H9 (cell line): ENCODE measurements at regions not wholly inside any gene's neighbourhood (a gene's known extent, or its start where the extent isn't known, plus 50 kb on each side); places are given as distances from the start of the nearest gene placed in this dataset.
A peak's percentile ranks its signal among the peaks of the same experiment; 100 is the strongest.

ENCODE experiments used
- DNase-seq: peaks from one replicate; pipeline ENCODE4 v3.0.0-alpha.2; 2017
- H2AFZ ChIP-seq: one replicate; pipeline ENCODE4 v1.6.1; 2013; ENCODE audit warnings: mild to moderate bottlenecking, low read length, control low read depth, moderate library complexity
- H2AK5ac ChIP-seq: 2 replicates; pipeline ENCODE4 v1.6.1; 2013; ENCODE audit warnings: low read length, control low read depth, mixed read lengths; ENCODE audit not compliant: insufficient read length
- H2BK120ac ChIP-seq: one replicate; pipeline ENCODE4 v1.6.1; 2013; ENCODE audit warnings: low read depth, mild to moderate bottlenecking, low read length, control low read depth, inconsistent platforms; ENCODE audit not compliant: poor library complexity, severe bottlenecking
- H2BK12ac ChIP-seq: 2 replicates; pipeline ENCODE4 v1.6.1; 2013; ENCODE audit warnings: low read length, control low read depth, mixed read lengths, low read depth; ENCODE audit not compliant: insufficient read length
- H2BK15ac ChIP-seq: 2 replicates; pipeline ENCODE4 v1.6.1; 2013; ENCODE audit warnings: low read depth, low read length, control low read depth
- H2BK20ac ChIP-seq: one replicate; pipeline ENCODE4 v1.6.1; 2013; ENCODE audit warnings: low read depth, mild to moderate bottlenecking, low read length, control low read depth, inconsistent platforms; ENCODE audit not compliant: poor library complexity, severe bottlenecking
- H2BK5ac ChIP-seq: 2 replicates; pipeline ENCODE4 v1.6.1; 2013; ENCODE audit warnings: low read length, control low read depth, mixed read lengths; ENCODE audit not compliant: insufficient read length
- H3K14ac ChIP-seq: 2 replicates; pipeline ENCODE4 v1.6.1; 2013; ENCODE audit warnings: low read length, control low read depth; ENCODE audit not compliant: insufficient read depth
- H3K18ac ChIP-seq: 2 replicates; pipeline ENCODE4 v1.6.1; 2013; ENCODE audit warnings: low read depth, mild to moderate bottlenecking, mixed read lengths, low read length, control low read depth; ENCODE audit not compliant: insufficient read length
- H3K23ac ChIP-seq: 2 replicates; pipeline ENCODE4 v1.6.1; 2013; ENCODE audit warnings: low read length, control low read depth, mixed read lengths, low read depth; ENCODE audit not compliant: insufficient read length
- H3K23me2 ChIP-seq: 2 replicates; pipeline ENCODE4 v1.6.1; 2013; ENCODE audit warnings: low read depth, mild to moderate bottlenecking, mixed read lengths, low read length, control low read depth; ENCODE audit not compliant: insufficient read length, poor library complexity, severe bottlenecking
- H3K27ac ChIP-seq: 2 replicates; pipeline ENCODE4 v1.5.1; 2013; ENCODE audit warnings: low read length, control low read depth, mixed read lengths, low read depth; ENCODE audit not compliant: insufficient read length
- H3K27me3 ChIP-seq: 2 replicates; pipeline ENCODE4 v1.6.1; 2013; ENCODE audit warnings: low read length, control low read depth, inconsistent platforms; ENCODE audit not compliant: insufficient read depth
- H3K4ac ChIP-seq: 2 replicates; pipeline ENCODE4 v1.6.1; 2013; ENCODE audit warnings: low read depth, mild to moderate bottlenecking, control low read depth, inconsistent platforms, low read length, moderate library complexity
- H3K4me1 ChIP-seq: 2 replicates; pipeline ENCODE4 v1.6.1; 2013; ENCODE audit warnings: low read length, control low read depth, inconsistent platforms; ENCODE audit not compliant: insufficient read depth
- H3K4me2 ChIP-seq: 2 replicates; pipeline ENCODE4 v1.6.1; 2013; ENCODE audit warnings: low read length, control low read depth, mixed read lengths; ENCODE audit not compliant: insufficient read length, insufficient read depth
- H3K56ac ChIP-seq: 2 replicates; pipeline ENCODE4 v1.6.1; 2013; ENCODE audit warnings: low read depth, mild to moderate bottlenecking, mixed read lengths, low read length, control low read depth; ENCODE audit not compliant: insufficient read length
- H3K79me1 ChIP-seq: 2 replicates; pipeline ENCODE4 v1.6.1; 2013; ENCODE audit warnings: low read depth, mild to moderate bottlenecking, moderate library complexity, low read length, control low read depth, inconsistent platforms; ENCODE audit not compliant: insufficient read depth, poor library complexity, severe bottlenecking
- H3K79me2 ChIP-seq: 2 replicates; pipeline ENCODE4 v1.6.1; 2013; ENCODE audit warnings: low read length, control low read depth, inconsistent platforms; ENCODE audit not compliant: insufficient read depth
- H3K9ac ChIP-seq: 2 replicates; pipeline ENCODE4 v1.6.1; 2013; ENCODE audit warnings: low read length, control low read depth, mixed read lengths; ENCODE audit not compliant: insufficient read length; ENCODE audit errors: extremely low read depth
- H3K9me3 ChIP-seq: one replicate; pipeline ENCODE4 v1.6.1; 2013; ENCODE audit warnings: low read depth, low read length, inconsistent platforms; ENCODE audit not compliant: control insufficient read depth
- H3T11ph ChIP-seq: one replicate; pipeline ENCODE4 v1.6.1; 2013; ENCODE audit warnings: mild to moderate bottlenecking, low read length, control low read depth, inconsistent platforms
- H4K20me1 ChIP-seq: one replicate; pipeline ENCODE4 v1.6.1; 2013; ENCODE audit not compliant: control insufficient read depth, insufficient read length, insufficient read depth
- H4K5ac ChIP-seq: 2 replicates; pipeline ENCODE4 v1.6.1; 2013; ENCODE audit warnings: low read depth, mild to moderate bottlenecking, mixed read lengths, low read length, control low read depth; ENCODE audit not compliant: insufficient read length
- H4K8ac ChIP-seq: replicated peaks from 2 replicates; pipeline ENCODE4 v1.6.1; 2013; ENCODE audit warnings: low read length, control low read depth, mixed read lengths, low read depth; ENCODE audit not compliant: insufficient read length
- H4K91ac ChIP-seq: 2 replicates; pipeline ENCODE4 v1.6.1; 2013; ENCODE audit warnings: low read depth, mild to moderate bottlenecking, moderate library complexity, mixed read lengths, low read length, control low read depth; ENCODE audit not compliant: insufficient read length
- H3K27ac Mint-ChIP-seq, 3 experiments: 2 replicates in 2 of 3; 3 replicates in 1 of 3; pipeline ENCODE4 v1.8.0; 2020 to 2021; ENCODE audit warnings: mixed read lengths in 3 of 3, mild to moderate bottlenecking in 1 of 3, moderate library complexity in 1 of 3
- H3K27me3 Mint-ChIP-seq: 2 replicates; pipeline ENCODE4 v1.8.0; 2021; ENCODE audit warnings: low read depth, mild to moderate bottlenecking, moderate library complexity, mixed read lengths
- H3K36me3 Mint-ChIP-seq, 3 experiments: 2 replicates in 2 of 3; 3 replicates in 1 of 3; pipeline ENCODE4 v1.8.0; 2020 to 2021; ENCODE audit warnings: low read depth in 3 of 3, mixed read lengths in 3 of 3; ENCODE audit not compliant: insufficient read depth in 1 of 3
- H3K4me1 Mint-ChIP-seq, 2 experiments: 2 replicates each; pipeline ENCODE4 v1.8.0; 2020; ENCODE audit warnings: mixed read lengths in 2 of 2
- H3K4me3 Mint-ChIP-seq, 2 experiments: 2 replicates in 1 of 2; 3 replicates in 1 of 2; pipeline ENCODE4 v1.8.0; 2020 to 2021; ENCODE audit warnings: mild to moderate bottlenecking in 2 of 2, mixed read lengths in 2 of 2, moderate library complexity in 1 of 2
- H3K9me3 Mint-ChIP-seq, 2 experiments: 2 replicates in 1 of 2; 3 replicates in 1 of 2; pipeline ENCODE4 v1.8.0; 2020; ENCODE audit warnings: mild to moderate bottlenecking in 2 of 2, mixed read lengths in 2 of 2, moderate library complexity in 1 of 2
- CTCF ChIP-seq: fragments of 200-600 bp; sonication (generic); conservative IDR thresholded peaks from 3 replicates; pipeline ENCODE4 v1.8.0; 2021; ENCODE audit warnings: antibody characterized with exemption, mild to moderate bottlenecking
- WGBS: extraction: QIAGEN DNeasy Blood & Tissue Kit; methylation state at CpG from one replicate; pipeline ENCODE4 v1.1.7; 2013; ENCODE audit warnings: missing lambda C conversion rate, low lambda C conversion rate, mixed read lengths; ENCODE audit not compliant: insufficient read length; ENCODE audit errors: extremely low coverage; 5-methylcytosine and 5-hydroxymethylcytosine counted together

GRCh38 chr16:48862087-48862532, 252.1 kb upstream of the N4BP1 start:
- Histone ChIP-seq H2AFZ (no peak overlapping the region), H3K56ac (no peak overlapping the region), H3K4me1 (no peaks in the 10 kb centered on the region), H3K79me2 (no peaks in the 10 kb centered on the region), H4K91ac (no peak overlapping the region), H3T11ph (no peak overlapping the region), H4K8ac (no peak overlapping the region), H3K4ac (no peak overlapping the region), H3K14ac (no peak overlapping the region), H3K23ac (no peak overlapping the region), H2BK20ac (no peak overlapping the region), H3K9ac (no peak overlapping the region), H3K27me3 (no peaks in the 10 kb centered on the region), H3K18ac (no peak overlapping the region), H3K4me2 (no peak overlapping the region), H2BK120ac (no peak overlapping the region), H2BK12ac (no peak overlapping the region), H2BK5ac (no peak overlapping the region), H2AK5ac (no peak overlapping the region), H3K23me2 (no peaks in the 10 kb centered on the region), H4K5ac (no peak overlapping the region), H3K9me3 (no peaks in the 10 kb centered on the region), H3K27ac (no peak overlapping the region), H2BK15ac (no peak overlapping the region), H3K79me1 (no peaks in the 10 kb centered on the region), H4K20me1 (no peaks in the 10 kb centered on the region)
- 0 out of 7 replicates have a peak overlapping the region, but pooled peaks of 1 of the 3 experiments have one; percentile 0 for H3K27ac Mint-ChIP-seq
- TF ChIP-seq CTCF: peak; percentile 65
- H3K4me1 Mint-ChIP-seq: peaks cover 5 to 8% of the 10 kb centered on the region in 2 experiments
- H3K4me3 Mint-ChIP-seq: no peak overlapping the region
- whole genome bisulfite sequencing: no CpG with 5 or more reads among the region's 9 CpGs
- no peaks in the 10 kb centered on the region for H3K36me3 Mint-ChIP-seq
- no peaks in the 10 kb centered on the region for H3K9me3 Mint-ChIP-seq
- peaks cover 5% of the 10 kb centered on the region for H3K27me3 Mint-ChIP-seq
- DNase-seq: peak; percentile 45
